ENCODE measurements at regions not wholly inside any gene's neighbourhood (a gene's known extent, or its start where the extent isn't known, plus 50 kb on each side); places are given as distances from the start of the nearest gene placed in this dataset.
"Not testable (repeated sequence)": the region's sequence is repeated elsewhere in the genome, so short reads cannot be mapped to it uniquely, and the experiment has no call there.

GRCh38 chr6:60663199-60663598 lies 1622.8 kb downstream of the KHDRBS2 start:
- not testable (repeated sequence) for DNase-seq

GRCh38 chr6:60643870-60644269 lies 1642.2 kb downstream of the KHDRBS2 start:
- no peak for DNase-seq

- not testable (repeated sequence) for DNase-seq
Observed at GRCh38 chr6:60639185-60639584, 1646.8 kb downstream of the KHDRBS2 start.

Measured in SW 1271 (cell line).